Erythroblast (primary cell): ENCODE measurements at regions not wholly inside any gene's neighbourhood (a gene's known extent, or its start where the extent isn't known, plus 50 kb on each side); places are given as distances from the start of the nearest gene placed in this dataset.

Experiments
- GATA1 ChIP-seq: IDR thresholded peaks from 2 replicates; pipeline ENCODE4 v1.6.1; 2011; ENCODE audit warnings: low read depth, mild to moderate bottlenecking, control low read depth, low read length, moderate library complexity
- POLR2A ChIP-seq: IDR thresholded peaks from 2 replicates; pipeline ENCODE4 v1.6.1; 2011; ENCODE audit warnings: mild to moderate bottlenecking, low read length

- TF ChIP-seq POLR2A: no peak
- TF ChIP-seq GATA1: no peak
Observed at GRCh38 chr2:103469800-103470199, 708.0 kb downstream of the TMEM182 start.
